ENCODE measurements at regions not wholly inside any gene's neighbourhood (a gene's known extent, or its start where the extent isn't known, plus 50 kb on each side); places are given as distances from the start of the nearest gene placed in this dataset.
A peak's percentile ranks its signal among the peaks of the same experiment; 100 is the strongest.

DNA sequence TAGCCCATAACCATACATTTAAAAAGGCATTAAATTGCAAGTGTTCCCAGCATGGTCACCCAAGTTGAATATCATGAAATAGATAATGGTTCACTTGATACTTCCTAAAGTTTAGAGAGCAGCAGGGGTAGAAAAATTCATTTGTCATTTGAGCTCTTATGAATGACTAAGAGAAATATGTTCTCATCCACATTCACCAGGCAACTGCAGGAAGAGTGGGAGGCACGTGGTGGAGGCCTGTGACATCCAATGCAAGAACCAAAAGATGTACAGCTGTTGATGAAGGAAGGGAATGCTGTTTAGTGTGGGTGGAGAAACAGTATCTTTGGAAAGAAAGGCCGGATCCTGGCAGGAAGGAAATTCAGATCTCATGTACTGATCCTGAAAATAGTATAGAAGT, 473.1 kb downstream of the ADGRL2 start:
- intact Hi-C loops (cut with DNase I; ENCODE audit: low total_unique reads) = no loop called here
- H3K27me3 ChIP-seq = no peaks in the 10 kb centered on the region
- H3K36me3 ChIP-seq = no peaks in the 10 kb centered on the region
- no peaks in the 10 kb centered on the region for H3K9me3 ChIP-seq
- H3K27ac ChIP-seq = no peak overlapping the region
- TF ChIP-seq POLR2AphosphoS5 (IDR thresholded peaks at IDR 0.05) (no peak), POLR2A (IDR thresholded peaks at IDR 0.05) (no peak), CTCF (IDR thresholded peaks at IDR 0.05) (no peak)
- no peak for DNase-seq (ENCODE audit: low spot score in 2 of 2)
- no peak overlapping the region for H3K4me3 ChIP-seq
- no peaks in the 10 kb centered on the region for H3K4me1 ChIP-seq

DNA sequence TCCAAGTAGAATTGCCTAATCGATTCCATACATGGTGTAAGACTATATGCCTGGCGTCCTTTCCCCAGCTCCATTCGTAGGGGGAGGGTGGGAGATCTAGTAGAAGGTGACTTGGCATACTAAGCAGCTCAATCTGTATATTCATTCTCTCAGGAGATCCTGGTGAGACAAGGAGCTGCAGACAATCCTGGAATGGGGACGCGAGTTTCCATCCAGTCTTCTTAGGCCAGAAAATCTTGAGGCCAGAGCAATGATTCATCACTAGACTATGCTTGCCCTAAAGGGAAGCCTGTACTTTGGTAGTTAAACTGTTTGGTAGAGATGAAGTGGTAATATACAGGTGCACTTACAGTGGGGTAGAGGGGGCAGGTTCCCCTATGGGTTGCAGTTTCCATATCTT, 468.7 kb downstream of the ADGRL2 start:
- H3K9me3 ChIP-seq = no peaks in the 10 kb centered on the region
- H3K27ac ChIP-seq = no peak overlapping the region
- intact Hi-C loops (cut with DNase I; ENCODE audit: low total_unique reads) = no loop called here
- peak in 1 of 2 donors; percentile 23 for DNase-seq (ENCODE audit: low spot score in 2 of 2)
- H3K36me3 ChIP-seq = no peaks in the 10 kb centered on the region
- H3K4me3 ChIP-seq = no peak overlapping the region
- H3K27me3 ChIP-seq = no peaks in the 10 kb centered on the region
- H3K4me1 ChIP-seq = no peaks in the 10 kb centered on the region
- no peak for TF ChIP-seq POLR2AphosphoS5 (IDR thresholded peaks at IDR 0.05)
- no peak for TF ChIP-seq POLR2A (IDR thresholded peaks at IDR 0.05)
- no peak for TF ChIP-seq CTCF (IDR thresholded peaks at IDR 0.05)

DNA sequence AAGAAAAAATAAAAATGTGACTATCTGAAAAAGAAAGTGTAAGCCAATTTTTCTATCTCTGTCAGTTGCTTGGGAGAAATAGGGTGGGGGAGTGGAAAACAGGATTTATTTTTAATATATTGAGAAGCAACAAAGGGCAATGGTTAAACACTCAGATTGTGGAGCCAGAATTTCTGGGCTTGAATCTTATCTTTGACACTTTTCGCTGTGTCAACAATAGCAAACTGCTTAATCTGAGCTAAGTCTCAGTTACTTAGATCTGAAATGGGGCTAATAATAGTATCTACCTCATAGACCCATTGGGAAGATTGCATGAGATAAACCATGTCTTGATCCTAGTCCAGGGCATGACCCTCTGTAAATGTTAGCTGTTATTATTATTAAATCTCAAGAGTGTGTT, 468.1 kb downstream of the ADGRL2 start:
- TF ChIP-seq CTCF (IDR thresholded peaks at IDR 0.05) (no peak), POLR2AphosphoS5 (IDR thresholded peaks at IDR 0.05) (no peak), POLR2A (IDR thresholded peaks at IDR 0.05) (no peak)
- no peak for DNase-seq (ENCODE audit: low spot score in 2 of 2)
- no peak overlapping the region for H3K27ac ChIP-seq
- no peaks in the 10 kb centered on the region for H3K4me1 ChIP-seq
- H3K9me3 ChIP-seq = no peaks in the 10 kb centered on the region
- intact Hi-C loops (cut with DNase I; ENCODE audit: low total_unique reads) = no loop called here
- H3K4me3 ChIP-seq = no peak overlapping the region
- no peaks in the 10 kb centered on the region for H3K36me3 ChIP-seq
- H3K27me3 ChIP-seq = no peaks in the 10 kb centered on the region

- H3K4me1 ChIP-seq = no peaks in the 10 kb centered on the region
- H3K9me3 ChIP-seq = no peaks in the 10 kb centered on the region
- no peak overlapping the region for H3K4me3 ChIP-seq
- no peak for TF ChIP-seq POLR2A (IDR thresholded peaks at IDR 0.05)
- TF ChIP-seq CTCF (IDR thresholded peaks at IDR 0.05) = no peak
- no peak for TF ChIP-seq POLR2AphosphoS5 (IDR thresholded peaks at IDR 0.05)
- DNase-seq (ENCODE audit: low spot score in 2 of 2) = no peak
- H3K36me3 ChIP-seq = no peaks in the 10 kb centered on the region
- H3K27ac ChIP-seq = no peak overlapping the region
- H3K27me3 ChIP-seq = no peaks in the 10 kb centered on the region
- intact Hi-C loops (cut with DNase I; ENCODE audit: low total_unique reads) = no loop called here
Observed at GRCh38 chr1:82266351-82266750, 465.6 kb downstream of the ADGRL2 start.

DNA sequence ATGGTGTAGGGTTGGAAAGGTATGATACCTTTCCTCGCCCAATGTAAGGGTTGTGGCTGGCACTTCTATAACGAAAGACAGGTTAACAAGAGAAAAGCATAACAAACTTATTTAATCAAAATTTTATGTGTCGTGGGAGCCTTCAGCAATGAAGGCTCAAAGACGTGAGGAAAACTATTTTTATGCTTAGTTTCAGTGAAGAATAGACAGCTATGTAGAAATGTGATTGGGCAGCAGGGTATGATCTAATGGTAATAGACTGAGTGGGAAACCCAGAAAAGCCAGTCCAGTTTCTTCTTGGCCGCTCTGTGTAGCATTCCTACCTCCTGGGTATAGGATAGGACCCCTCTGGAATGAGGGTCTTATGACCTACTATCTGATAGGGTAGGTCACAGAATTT, 464.7 kb downstream of the ADGRL2 start:
- no peak overlapping the region for H3K27ac ChIP-seq
- no peaks in the 10 kb centered on the region for H3K4me1 ChIP-seq
- intact Hi-C loops (cut with DNase I; ENCODE audit: low total_unique reads) = no loop called here
- TF ChIP-seq POLR2A (IDR thresholded peaks at IDR 0.05) (no peak), CTCF (IDR thresholded peaks at IDR 0.05) (no peak), POLR2AphosphoS5 (IDR thresholded peaks at IDR 0.05) (no peak)
- no peak for DNase-seq (ENCODE audit: low spot score in 2 of 2)
- no peaks in the 10 kb centered on the region for H3K27me3 ChIP-seq
- no peak overlapping the region for H3K4me3 ChIP-seq
- H3K9me3 ChIP-seq = no peaks in the 10 kb centered on the region
- no peaks in the 10 kb centered on the region for H3K36me3 ChIP-seq
